NCI-H2107 (cell line): ENCODE measurements at regions not wholly inside any gene's neighbourhood (a gene's known extent, or its start where the extent isn't known, plus 50 kb on each side); places are given as distances from the start of the nearest gene placed in this dataset.
"Not testable (repeated sequence)": the region's sequence is repeated elsewhere in the genome, so short reads cannot be mapped to it uniquely, and the experiment has no call there.

Experiments used
- DNase-seq: peaks from one replicate; lab custom pipeline; 2025; lab: John Stamatoyannopoulos, UW

DNA sequence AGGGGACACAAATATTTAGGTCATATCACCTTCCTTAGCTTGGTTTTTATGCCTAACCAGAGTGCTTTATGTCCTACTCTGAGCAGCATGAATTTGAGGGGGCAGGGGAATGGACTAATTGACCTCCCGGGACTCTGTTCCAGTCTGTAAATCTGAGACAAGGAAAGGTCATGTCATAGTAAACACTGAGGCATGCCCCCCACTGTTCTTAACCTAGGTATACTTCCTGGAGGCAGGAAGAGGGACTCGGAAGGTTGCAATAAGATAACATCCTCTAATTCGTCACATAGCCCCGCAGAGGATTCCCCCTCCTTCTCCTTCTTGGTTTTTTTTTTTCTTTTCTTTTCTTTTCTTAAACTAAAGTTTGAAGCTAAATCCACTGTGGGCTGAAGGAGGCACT lies 540.3 kb upstream of the CADM1 start:
- no peak for DNase-seq

DNA sequence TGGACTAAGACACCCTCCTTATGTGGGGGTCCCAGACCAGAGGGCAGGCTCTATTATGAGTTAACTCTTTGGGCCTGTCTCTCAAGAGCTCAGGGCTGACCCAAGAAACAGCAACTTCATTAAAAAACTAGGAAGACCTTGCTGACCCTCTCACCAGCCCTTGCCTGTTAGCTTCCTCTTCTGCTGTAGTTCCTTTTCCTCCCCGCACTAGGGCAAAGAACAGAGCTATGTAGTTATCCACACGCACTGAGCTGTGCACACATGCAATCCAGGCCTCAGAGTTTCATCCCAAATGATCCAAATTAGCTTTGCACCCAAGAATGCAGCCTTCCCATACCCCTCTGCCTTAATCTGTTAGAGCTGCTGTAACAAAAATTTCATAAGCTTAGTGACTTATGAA lies 539.6 kb upstream of the CADM1 start:
- no peak for DNase-seq

DNA sequence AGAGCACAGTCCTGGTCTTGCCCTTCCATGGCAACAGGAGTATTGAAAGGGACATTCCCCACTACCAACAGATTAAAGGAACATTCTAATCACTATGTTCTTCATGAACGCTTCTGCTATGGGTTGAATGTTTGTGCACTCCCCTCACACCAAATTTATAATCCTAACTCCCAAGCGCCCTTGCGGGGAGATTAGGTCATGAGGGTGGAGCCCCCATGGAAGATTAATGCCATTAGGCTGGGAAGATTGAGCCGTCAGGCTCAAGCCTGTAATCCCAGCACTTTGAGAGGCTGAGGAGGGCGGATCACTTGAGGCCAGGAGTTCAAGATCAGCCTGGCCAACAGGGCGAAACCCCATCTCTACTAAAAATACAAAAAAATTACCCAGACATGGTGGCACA lies 538.8 kb upstream of the CADM1 start:
- not testable (repeated sequence) for DNase-seq

DNA sequence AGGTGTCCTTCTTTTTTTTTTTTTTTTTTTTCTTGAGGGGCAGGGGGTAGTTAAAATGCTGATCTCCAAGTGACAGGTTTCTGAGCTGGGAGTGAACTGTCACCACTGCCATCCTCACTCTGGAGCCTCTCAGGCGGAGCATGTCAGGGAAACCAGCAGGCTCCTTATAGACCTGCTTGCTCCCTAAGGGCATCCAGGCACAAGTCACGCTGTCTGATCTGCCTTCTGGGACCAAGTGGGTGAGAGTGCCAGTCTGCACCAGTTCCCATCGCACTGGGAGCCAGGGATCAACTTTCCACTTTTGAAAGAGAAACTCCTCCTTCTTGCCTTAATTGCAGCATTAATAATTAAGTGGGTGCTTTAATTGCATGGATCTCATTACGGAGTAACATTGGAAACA lies 537.9 kb upstream of the CADM1 start:
- no peak for DNase-seq

DNA sequence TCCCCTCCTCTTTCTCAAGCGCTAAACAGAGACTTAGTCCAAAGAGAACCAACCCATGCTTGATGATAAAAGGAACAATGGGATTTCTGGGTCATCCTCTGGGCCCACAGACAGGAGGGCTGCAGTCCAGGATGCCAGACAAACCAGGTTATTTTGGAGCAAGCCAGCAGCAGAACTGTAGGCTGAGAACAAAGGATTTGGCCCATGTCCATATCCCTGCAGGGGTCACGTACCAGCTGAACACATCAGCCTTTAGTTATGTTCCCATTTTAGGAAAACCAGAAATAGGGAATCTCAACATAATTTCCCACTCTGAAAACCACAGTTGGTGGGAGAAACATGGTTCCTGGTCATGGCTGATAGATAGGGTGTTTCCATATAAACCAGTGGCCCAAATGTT lies 533.6 kb upstream of the CADM1 start:
- no peak for DNase-seq

DNA sequence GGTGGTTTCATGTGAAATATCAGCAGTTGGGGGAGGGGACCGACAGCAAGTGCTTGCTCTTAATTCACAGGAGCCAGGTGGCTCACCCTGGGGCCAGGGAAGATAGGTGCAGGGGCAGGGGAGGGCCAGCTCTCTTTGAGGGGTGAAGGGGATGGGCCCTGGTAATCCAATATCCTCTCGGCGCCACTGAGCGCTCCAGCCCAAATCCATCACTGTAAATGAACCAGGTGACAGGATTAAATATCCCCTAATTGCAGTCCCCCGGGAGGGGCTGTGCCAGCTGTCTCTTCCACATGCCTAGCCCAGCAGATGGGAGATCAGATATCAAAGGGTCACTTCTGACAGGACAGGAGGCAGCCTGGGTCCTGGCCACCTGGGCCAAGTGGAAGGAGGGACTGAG lies 531.8 kb upstream of the CADM1 start:
- DNase-seq = peak; percentile 75

DNA sequence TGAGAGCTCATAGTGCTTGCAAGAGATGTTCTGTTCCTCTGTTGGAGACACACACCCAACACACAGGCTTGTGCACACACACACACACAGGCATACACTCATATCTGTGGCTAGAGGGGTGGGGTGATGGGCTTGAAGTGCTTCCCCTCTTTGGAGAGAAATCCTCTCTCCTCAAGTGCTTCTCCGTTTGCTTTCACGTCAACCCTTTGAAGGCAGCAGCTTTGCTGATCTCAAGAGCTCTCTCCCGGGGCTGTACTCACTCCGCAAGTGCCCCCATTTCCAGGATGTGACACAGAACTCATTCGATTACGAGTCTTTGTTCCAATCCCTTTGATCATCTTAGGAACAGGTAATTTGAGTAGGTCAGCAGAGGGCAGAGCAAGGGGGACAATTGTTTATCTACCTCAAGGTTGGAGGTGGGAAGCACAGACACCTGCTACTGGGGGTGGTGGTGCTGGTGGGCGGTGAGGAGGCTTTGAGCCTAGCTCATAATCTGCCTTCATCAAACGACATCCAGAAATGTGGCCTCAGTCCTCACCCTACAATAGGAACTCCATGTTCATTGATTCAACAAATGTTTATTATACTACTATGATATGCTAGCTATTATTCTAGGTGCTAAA lies 529.8 kb upstream of the CADM1 start:
- no peak for DNase-seq

DNA sequence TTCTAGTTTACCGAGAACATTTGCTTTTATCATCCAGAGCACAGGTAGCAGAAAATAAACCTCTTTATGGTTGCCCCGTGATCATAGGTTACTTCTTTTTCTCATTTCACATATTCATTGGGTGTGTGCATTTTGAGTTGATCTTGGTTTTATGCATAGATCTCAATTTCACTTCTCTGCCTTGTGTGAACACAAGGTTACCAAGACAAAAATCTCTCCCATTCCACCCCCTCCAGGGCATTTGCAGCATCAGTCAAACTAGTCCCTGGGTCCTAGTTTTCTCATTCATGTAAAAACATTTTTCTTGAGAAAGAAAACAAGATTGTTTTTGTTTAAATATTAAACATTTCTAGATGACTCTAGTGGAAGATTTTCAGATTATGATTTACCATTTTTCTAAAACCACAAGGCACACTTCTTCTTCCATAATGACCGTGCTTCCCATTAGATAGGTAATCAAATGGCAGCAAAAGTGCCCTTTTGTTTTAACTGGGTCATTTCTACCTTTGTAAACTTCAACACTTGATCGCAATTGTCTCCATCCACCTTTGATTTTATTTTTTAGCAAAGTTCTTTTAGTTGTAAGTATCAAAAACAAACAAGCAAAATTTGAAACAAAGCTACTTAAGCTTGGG lies 526.6 kb upstream of the CADM1 start:
- no peak for DNase-seq

DNA sequence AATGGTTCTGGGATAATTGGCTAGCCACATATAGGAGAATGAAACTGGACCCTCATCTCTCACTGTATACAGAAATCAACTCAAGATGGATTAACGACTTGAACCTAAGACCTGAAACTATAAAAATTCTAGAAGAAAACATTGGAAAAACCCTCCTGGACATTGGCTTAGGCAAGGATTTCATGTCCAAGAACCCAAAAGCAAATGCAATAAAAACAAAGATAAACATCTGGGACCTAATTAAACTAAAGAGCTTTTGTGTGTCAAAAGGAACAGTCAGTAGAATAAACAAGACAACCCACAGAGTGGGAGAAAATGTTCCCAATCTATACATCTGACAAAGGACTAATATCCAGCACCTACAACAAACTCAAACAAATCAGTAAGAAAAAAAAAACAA lies 524.3 kb upstream of the CADM1 start:
- not testable (repeated sequence) for DNase-seq

DNA sequence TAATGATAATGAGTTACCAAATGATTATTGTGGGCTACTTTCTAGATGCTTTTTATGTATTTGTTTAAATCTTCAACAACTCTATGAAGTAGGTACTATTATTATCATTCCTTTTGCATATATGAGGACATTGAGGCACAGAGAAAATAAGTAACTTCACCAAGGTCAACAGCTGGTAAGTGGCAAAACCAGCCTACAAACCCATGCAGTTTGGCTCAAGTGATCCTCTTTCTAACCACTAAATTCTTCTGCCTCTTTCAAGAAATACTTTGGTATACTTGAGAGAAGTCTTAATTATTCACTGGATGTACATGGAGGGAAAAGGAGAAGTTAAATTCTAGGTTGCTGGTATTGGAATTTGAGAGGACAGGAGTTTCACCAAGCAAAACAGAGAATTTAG lies 495.2 kb upstream of the CADM1 start:
- no peak for DNase-seq

DNA sequence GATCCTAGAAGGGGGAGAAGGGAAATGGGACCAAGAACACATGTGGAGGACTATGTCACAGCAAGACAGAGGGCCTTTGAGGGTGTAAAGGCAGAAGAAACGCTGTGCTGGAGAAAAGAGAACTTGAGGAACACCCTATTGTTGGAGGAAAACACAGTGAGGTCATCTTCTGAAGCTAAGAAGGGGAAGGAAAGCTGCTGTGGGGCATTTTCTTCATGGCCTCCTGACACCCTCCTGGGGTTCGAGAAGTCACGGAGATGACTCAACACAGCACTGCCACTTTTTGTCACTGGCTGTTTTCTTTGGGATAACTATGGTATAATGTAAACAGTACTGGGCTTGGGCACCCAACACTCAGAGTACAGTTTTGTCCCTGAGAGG lies 492.6 kb upstream of the CADM1 start:
- no peak for DNase-seq

DNA sequence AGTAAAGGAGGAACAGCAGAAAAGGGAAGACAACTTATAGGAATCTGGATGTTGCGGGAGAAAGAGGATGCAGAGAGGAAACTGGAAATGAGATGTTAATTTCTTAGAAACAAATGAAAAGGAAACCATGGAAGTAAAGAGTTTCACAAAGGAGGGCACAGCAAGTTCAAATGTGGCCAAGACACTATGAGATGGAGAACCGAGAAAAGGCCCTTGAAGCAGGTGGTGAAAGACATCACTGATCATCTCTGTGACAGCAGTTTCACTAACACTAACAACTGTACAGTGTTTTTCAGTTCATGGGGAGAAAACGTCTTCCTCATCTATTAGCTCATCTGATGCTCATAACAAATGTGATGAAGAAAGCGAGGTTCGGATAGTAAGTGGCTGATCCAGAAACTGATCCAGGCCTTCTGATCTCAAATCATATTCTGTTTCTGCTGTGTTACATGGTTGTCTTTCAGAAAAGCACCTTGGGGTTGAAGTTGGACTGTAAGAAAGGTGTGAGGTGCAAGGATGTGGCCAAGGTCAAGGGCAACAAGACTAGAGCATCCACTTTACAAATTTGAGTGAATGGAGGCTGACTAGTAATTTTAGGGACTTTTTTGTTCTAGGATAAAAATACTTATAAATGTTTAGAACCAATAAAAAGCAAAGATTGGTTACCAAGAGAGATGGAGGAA lies 492.1 kb upstream of the CADM1 start:
- no peak for DNase-seq

DNA sequence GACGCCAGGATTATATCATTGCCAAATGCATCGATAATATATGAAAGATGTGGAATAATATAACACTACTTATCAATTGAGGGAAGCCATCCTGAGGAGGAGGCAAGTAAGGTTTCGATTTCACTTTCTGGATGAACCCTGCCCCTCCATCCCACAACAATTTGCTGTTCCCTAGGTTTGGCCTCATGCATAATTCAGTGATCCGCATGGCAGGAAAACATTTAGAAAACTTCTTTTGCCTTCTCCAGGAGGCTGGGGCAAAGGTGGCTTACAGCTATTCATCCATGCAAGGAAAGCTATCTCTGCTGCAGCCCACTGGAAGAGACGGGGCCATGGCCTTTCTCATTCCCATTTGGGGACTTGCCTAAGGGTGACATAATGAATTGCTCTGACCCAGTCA lies 489.4 kb upstream of the CADM1 start:
- DNase-seq = no peak

DNA sequence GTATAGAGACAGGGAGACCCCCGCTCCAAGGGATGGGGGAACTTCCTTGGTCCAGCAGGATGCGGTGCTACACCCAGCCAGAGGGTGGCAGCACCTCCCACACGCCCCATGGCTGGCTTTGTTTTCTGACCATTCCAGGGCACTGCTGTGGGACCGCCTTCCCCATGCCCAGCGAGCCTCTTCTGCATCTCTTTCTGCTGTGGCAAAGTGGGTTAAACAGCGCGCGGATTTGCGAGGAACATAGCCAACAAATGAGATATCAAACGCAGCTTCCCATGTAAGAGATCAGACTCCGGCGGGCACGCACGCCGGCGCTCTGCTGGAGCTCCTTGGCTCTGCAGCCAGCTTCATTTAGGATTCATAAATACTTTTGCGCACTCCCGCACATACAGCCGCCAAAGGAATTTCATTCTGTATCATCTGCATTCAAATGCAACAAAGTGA lies 485.8 kb upstream of the CADM1 start:
- no peak for DNase-seq

DNA sequence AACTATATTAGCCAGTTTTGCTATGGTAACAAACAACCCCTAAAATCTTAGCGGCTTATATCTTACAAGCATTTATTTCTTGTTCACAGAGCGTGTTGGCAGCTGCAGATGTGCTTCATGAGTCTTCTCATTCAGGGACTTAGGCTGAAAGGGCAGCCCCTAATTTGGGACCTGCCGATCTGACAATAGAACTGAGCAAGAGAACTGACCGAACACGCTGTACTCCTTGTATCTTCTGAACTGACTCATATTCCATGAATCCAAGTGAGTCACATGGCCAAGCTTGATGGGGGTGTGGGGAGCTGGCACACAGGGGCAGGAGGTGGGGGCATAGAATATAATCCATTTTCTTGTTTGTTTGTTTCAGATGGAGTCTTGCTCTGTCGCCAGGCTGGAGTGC lies 481.7 kb upstream of the CADM1 start:
- DNase-seq = no peak

DNA sequence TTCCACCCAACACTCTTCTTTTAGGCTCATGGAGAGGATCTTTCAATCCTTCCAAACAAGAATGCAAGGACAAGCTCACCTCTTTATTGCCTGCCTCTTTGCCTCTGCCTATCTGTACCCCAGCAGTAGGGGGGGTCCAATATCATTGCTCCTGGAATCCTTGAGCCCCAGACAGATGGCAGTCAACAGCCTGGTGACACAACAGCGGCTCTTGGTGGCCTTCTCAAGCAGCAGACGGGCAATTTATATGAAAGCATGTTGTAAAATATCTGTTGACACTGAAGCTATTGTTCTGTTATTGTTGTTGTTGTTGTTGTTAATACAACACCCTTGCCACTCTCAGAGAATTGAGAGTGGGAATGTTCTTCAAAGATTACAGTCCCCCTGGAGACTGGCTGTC lies 480.0 kb upstream of the CADM1 start:
- no peak for DNase-seq

DNA sequence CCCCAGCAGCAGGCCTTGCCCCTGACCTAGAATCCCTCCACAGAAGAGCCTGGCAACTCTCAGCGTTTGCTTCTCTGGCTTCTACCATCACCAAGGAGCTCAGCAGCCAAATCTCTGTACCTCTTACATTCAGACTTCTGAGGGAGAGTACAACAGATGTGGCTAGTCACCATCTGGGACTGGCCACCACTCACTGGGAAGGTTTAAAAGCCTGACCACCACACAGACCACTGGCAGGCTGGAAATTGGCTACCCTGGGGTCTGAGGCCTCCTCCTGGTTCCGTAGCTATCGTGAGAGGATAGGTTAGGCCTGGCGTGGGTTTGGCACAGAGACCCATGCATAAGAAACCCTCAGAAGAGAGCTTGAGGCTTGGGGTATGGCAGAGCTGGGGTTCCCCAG lies 478.5 kb upstream of the CADM1 start:
- DNase-seq = no peak

DNA sequence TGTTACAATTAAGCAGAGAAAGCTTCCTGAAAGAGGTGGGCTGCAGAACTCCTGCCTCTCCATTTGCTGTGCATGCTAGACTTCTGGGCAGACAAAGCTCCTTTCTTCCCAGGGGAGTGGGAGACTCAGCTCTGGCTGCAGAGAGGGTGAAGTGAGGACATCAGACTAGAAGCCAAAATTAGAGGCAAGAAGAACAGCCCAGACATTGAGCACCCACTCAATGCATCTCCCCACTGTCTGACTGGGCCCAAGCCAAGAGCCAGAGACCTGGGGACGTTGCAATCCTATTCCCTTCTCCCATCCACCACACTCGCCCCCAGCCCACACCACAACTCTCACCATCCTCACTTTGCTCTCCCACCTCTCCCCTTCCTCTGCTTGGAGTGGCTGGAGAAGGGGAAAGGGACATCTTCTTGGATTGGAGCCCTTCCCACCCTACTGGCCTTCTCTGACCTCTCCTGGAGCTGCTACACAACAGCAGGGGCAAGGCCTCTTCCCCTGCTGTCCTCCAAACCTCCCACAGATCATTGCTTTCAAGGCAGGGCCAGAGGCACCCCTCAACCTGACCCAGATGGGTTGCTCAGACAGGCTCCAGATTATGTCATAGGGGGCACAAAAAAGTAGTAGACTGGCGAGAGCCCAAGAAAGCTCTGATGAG lies 477.7 kb upstream of the CADM1 start:
- DNase-seq = no peak

DNA sequence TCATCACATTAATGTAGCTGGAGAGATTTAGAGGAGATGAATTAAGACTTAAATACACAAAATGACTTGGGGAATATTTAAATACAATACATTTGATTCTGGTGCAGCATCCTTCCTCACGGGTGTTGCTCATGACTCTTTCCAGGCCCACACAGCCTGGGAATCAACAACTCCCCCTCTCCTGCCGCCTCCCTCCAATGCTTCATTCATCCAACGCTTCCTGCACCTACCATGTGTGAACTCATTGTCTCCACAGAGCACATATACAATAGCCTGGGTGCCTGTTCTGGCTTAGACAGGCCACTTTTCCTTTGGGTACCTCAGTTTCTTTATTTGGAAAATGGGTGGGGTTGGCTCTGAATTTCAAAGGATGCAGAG lies 476.9 kb upstream of the CADM1 start:
- DNase-seq = no peak

DNA sequence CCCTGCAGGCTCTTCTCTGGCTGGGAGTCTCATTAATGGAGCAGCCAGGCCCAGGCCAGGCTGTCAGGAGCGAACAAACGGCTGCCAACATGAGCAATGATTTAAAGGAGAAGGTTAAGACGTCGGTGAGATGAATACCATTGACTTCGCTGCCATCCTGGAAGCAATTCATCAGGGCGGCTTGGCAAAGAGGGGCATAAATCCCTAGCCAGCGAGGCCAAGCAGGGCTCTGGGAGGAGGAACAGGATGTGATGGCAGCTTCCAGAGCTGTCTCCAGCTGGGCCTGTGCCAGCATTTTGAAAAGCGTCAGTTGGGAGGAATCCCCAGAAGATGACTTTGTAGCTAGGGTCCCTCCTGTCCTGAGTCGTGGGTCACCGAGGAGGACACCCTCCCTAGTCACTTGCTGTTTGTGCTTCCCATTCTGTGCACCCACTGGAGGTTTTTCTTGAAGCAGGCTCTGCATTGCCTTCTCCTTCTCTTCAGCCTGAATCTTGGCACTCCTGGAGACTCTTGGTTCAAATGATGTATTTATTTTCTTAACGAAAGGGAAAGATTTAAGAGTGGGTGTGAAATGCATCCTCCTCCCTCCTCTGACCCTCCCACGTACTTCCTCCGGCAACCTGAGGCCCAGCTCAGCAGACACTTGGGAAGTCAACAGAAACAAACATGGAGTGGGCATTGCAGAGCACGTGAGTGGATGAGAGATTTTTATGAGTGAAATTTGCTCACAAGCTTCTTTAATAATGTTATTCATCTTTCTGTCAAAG lies 476.3 kb upstream of the CADM1 start:
- DNase-seq = no peak

DNA sequence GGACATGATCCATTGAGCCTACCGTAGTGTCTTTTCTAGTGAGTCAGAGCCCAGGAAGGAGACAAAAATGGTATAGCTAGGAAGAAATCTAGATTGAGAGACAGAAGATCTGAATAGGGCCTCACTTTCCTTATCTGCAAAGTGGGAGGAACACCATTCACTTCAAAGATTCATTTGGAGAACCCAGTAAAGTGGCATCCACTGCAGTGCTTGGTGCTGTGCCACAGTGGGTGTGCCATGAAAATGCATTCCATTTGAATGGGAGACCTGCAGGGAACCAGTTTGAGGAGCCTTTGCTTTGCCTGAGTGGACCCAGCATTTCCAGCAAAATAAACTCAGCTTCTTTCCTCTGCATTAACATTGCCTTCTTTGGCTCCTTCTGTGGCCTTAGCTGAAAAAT lies 470.5 kb upstream of the CADM1 start:
- no peak for DNase-seq

DNA sequence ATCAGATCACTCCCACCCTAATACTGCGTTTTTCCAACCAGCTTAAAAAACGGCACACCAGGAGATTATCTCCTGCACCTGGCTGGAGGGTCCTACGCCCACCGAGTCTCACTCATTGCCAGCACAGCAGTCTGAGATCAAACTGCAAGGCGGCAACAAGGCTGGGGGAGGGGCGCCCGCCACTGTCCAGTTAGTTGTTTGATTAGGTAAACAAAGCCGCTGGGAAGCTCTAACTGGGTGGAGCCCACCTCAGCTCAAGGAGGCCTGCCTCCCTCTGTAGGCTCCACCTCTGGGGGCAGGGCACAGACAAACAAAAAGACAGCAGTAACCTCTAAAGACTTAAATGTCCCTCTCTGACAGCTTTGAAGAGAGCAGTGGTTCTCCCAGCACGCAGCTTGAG lies 463.0 kb upstream of the CADM1 start:
- DNase-seq = not testable (repeated sequence)
